GM12891 (cell line): ENCODE measurements at regions not wholly inside any gene's neighbourhood (a gene's known extent, or its start where the extent isn't known, plus 50 kb on each side); places are given as distances from the start of the nearest gene placed in this dataset.

Experiments
- PAX5 ChIP-seq: IDR thresholded peaks from 2 replicates; pipeline ENCODE4 v1.6.1; 2011; ENCODE audit warnings: low read length, moderate library complexity, mild to moderate bottlenecking; ENCODE audit not compliant: insufficient read depth, severe bottlenecking
- POLR2A ChIP-seq: IDR thresholded peaks from 2 replicates; pipeline ENCODE4 v1.6.1; 2011; ENCODE audit warnings: low read depth, low read length, control low read depth
- POLR2AphosphoS5 ChIP-seq: IDR thresholded peaks from 2 replicates; pipeline ENCODE4 v1.6.1; 2011; ENCODE audit warnings: low read depth, low read length, control low read depth
- POU2F2 ChIP-seq: IDR thresholded peaks from 2 replicates; pipeline ENCODE4 v1.6.1; 2011; ENCODE audit warnings: low read depth, mild to moderate bottlenecking, control low read depth, low read length, moderate library complexity
- SPI1 ChIP-seq: IDR thresholded peaks from 2 replicates; pipeline ENCODE4 v1.6.1; 2011; ENCODE audit warnings: low read depth, low read length, control low read depth
- TAF1 ChIP-seq: IDR thresholded peaks from 2 replicates; pipeline ENCODE4 v1.6.1; 2011; ENCODE audit warnings: low read depth, low read length, control low read depth

DNA sequence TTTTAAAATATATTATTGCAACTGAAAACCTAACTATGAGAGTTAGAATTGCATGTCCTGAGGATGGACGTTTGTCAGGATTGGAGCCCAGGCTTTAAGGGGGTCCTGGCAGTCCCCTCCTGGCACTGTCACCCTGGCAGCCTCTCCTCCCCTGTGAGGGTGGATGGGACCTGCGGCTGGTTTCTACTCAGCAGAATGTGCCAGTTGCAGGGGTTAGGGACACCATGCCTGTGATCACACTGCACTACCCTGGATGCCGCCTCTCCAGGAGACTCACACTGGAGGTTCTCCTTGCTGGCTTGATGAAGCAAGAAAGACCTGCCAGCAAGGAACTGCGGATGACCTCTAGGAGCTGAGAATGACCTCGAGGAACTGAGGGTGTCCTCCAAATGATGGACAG is 356.7 kb upstream of the MYT1L start:
- no peak for TF ChIP-seq SPI1
- no peak for TF ChIP-seq POLR2A
- TF ChIP-seq TAF1: no peak
- no peak for TF ChIP-seq POLR2AphosphoS5
- no peak for TF ChIP-seq POU2F2
- TF ChIP-seq PAX5: no peak
